GM20000 (cell line): ENCODE measurements at regions not wholly inside any gene's neighbourhood (a gene's known extent, or its start where the extent isn't known, plus 50 kb on each side); places are given as distances from the start of the nearest gene placed in this dataset.

ENCODE experiments used
- DNase-seq: peaks from one replicate; pipeline ENCODE4 v3.0.0; 2012; ENCODE audit warnings: low spot score
- TF ChIP-seq, protein P1 (sequence below): IDR thresholded peaks from 2 replicates; pipeline ENCODE4 v1.5.1; 2012; ENCODE audit warnings: mild to moderate bottlenecking, control low read depth; ENCODE audit errors: extremely low read depth, missing control alignments

DNA sequence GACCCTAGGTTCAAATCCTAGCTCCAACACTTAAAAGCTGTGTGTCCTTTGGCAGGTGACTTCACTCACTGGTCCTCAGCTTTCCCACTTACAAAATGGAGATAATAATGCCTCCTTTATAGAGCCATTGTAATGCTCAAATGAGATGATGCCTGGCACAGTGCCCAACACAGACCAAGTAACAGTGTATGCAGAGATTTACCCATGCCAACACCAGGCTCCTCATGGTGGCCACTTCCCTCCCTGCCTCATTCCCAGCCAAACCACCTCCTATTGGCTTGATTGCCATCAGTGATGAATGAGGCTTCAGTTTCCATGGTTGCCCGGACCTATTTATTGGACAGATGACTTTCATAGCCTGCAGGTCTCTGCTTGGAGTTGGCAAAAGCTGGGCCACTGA lies 469.4 kb downstream of the CDK5RAP2 start:
- TF ChIP-seq, protein P1, sequence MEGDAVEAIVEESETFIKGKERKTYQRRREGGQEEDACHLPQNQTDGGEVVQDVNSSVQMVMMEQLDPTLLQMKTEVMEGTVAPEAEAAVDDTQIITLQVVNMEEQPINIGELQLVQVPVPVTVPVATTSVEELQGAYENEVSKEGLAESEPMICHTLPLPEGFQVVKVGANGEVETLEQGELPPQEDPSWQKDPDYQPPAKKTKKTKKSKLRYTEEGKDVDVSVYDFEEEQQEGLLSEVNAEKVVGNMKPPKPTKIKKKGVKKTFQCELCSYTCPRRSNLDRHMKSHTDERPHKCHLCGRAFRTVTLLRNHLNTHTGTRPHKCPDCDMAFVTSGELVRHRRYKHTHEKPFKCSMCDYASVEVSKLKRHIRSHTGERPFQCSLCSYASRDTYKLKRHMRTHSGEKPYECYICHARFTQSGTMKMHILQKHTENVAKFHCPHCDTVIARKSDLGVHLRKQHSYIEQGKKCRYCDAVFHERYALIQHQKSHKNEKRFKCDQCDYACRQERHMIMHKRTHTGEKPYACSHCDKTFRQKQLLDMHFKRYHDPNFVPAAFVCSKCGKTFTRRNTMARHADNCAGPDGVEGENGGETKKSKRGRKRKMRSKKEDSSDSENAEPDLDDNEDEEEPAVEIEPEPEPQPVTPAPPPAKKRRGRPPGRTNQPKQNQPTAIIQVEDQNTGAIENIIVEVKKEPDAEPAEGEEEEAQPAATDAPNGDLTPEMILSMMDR, result no peak

DNA sequence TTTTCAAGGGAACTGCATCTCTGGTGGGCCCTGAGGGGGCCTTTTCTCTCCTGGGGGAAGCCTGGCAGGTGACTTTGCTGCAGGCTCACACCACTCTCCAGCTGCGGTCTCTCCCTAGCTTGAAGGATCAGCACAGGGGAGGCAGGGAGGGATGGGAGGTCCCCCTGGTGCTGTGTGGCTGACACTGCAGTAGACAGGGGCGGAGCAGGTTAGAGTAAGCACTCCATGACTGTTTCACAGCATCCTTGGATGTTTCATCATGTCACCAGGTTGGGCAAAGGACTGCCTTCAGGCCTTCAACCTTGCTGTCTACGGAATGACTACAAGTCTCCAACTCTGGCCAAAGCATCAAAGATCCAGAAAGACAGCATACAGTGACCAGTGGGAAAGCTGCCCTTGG lies 470.7 kb downstream of the CDK5RAP2 start:
- TF ChIP-seq, protein P1, result no peak
- no peak for DNase-seq

More for the DNA sequence above, 469.4 kb downstream of the CDK5RAP2 start:
- DNase-seq, result no peak

DNA sequence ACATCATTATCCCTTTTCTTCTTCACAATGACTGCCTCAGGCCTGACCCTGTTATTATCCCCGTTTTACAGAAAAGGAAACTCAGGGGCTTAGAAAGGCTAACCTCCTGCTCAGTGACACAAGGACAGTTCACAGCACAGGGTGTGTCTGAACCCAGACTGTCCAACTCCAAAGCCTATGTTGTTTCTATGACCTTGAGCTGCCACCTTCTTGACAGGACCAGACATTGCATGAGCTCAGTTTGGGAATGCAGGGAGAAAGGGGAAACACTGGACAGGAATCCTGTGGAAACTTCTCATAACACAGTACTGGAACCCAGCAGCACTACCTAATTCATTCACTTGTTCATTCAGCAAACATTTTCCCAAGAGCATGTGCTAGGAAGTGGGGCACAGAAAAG lies 472.8 kb downstream of the CDK5RAP2 start:
- TF ChIP-seq, protein P1, result no peak

DNA sequence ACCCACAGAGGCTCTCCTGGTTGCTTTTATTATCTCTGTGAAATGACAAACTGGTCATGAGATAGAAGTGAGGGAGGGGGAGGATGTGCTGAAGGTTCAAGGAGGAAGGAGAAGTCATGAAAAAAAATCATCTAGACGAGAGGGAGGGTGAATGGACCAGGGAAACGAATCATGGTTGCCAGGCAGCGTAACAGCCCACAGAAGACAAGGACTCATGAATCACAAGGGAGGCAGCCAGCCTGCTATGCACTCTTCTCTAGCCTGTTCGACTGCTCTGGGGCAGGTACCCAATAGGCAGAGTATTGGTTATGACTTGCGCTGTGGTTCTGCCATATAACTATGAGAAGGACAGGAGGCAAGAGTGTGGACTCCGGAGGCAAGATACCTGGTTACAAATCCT lies 475.2 kb downstream of the CDK5RAP2 start:
- TF ChIP-seq, protein P1, result no peak
- DNase-seq, result no peak

More for the DNA sequence above, 472.8 kb downstream of the CDK5RAP2 start:
- DNase-seq, result no peak

DNA sequence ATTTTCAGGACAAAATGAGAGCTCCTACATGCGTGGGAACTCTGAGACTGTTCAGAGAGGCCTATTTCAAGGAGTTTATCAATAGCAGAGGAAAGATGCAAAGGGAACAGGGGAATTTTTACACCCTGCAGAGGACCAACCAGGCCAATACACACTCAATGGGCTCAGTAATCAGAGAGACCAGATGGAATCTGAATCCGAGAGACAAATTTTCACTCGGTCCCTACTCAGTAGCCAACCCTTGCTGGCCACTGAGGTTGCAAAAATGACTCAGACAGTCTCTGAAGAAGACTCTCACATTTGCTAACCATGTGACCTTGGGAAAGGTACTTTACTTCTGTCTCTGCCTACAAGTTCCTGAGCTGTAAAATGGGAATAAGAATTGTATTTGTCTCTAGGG lies 479.4 kb downstream of the CDK5RAP2 start:
- DNase-seq, result no peak
- TF ChIP-seq, protein P1, result no peak

DNA sequence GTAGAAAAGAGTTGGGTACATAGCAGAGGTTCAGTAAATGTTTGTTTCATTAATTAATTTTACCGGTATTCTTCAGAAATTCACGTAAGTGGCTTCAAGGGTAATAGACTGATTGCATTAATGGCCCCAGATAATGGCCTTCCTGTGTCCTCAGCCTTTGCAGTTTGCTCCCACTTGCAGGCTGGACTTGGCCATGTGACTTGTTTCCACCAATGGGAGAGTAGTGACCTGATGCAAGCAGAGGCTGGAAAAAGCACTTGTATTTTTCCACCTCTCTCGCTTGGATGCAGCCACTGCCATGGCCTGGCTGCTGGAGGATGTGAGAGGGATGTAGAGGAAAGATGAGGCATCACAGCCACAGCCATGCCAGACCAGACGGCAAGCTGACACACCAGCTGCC lies 480.9 kb downstream of the CDK5RAP2 start:
- TF ChIP-seq, protein P1, result no peak
- no peak for DNase-seq

DNA sequence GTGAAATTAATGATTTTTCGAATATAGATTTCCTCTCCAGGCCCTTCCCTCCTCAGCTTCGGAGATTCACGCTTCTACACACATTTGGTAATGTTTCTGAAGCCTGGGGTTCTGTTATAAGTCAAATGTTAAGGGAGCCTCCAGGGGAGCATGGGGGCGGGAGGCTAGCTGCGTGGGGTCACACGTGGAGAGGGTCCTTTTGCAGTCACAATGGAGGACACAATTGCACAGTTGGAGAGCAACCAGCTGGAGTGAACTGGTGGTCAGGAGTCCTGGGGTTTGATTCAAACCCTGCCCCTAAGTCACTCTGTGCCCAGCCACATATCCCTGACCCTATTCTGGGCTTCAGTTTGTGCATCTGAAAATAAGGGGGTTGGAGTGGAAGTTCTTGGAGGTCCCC lies 481.4 kb downstream of the CDK5RAP2 start:
- no peak for DNase-seq
- TF ChIP-seq, protein P1, result no peak
